Transverse colon (tissue), 3 donors: ENCODE measurements at regions not wholly inside any gene's neighbourhood (a gene's known extent, or its start where the extent isn't known, plus 50 kb on each side); places are given as distances from the start of the nearest gene placed in this dataset.

Experiments
- EP300 ChIP-seq: sonication (generic); formaldehyde crosslinking; IDR thresholded peaks from one replicate; pipeline ENCODE4 v1.6.1; 2017; ENCODE audit warnings: antibody characterized with exemption, low read depth
- POLR2A ChIP-seq: fragments of 450-650 bp; IDR thresholded peaks from one replicate; pipeline ENCODE4 v1.6.1; 2016; ENCODE audit warnings: antibody characterized with exemption, mild to moderate bottlenecking, moderate library complexity
- TF ChIP-seq, protein P1 (sequence below), 5 experiments: fragments of 200-600 bp in 3 of 5; fragments of 450-650 bp in 2 of 5; sonication (generic) in 3 of 5; IDR thresholded peaks; 1 replicate in 2 of 5; 2 replicates in 3 of 5; pipeline ENCODE4 v1.5.1; 2016 to 2017; ENCODE audit warnings: antibody characterized with exemption in 5 of 5, inconsistent platforms in 3 of 5, mild to moderate bottlenecking in 2 of 5, moderate library complexity in 1 of 5

GRCh38 chr1:30132602-30133286, 590.6 kb downstream of the MATN1 start:
- TF ChIP-seq, protein P1, sequence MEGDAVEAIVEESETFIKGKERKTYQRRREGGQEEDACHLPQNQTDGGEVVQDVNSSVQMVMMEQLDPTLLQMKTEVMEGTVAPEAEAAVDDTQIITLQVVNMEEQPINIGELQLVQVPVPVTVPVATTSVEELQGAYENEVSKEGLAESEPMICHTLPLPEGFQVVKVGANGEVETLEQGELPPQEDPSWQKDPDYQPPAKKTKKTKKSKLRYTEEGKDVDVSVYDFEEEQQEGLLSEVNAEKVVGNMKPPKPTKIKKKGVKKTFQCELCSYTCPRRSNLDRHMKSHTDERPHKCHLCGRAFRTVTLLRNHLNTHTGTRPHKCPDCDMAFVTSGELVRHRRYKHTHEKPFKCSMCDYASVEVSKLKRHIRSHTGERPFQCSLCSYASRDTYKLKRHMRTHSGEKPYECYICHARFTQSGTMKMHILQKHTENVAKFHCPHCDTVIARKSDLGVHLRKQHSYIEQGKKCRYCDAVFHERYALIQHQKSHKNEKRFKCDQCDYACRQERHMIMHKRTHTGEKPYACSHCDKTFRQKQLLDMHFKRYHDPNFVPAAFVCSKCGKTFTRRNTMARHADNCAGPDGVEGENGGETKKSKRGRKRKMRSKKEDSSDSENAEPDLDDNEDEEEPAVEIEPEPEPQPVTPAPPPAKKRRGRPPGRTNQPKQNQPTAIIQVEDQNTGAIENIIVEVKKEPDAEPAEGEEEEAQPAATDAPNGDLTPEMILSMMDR (IDR thresholded peaks at IDR 0.05): no peak
- TF ChIP-seq POLR2A (no peak), EP300 (no peak)
